SK-N-MC (cell line): ENCODE measurements at regions not wholly inside any gene's neighbourhood (a gene's known extent, or its start where the extent isn't known, plus 50 kb on each side); places are given as distances from the start of the nearest gene placed in this dataset.

ENCODE experiments used
- EZH2 ChIP-seq: fragments of 200-600 bp; sonication (generic); IDR thresholded peaks from one replicate; pipeline ENCODE4 v1.6.1; 2017; ENCODE audit warnings: antibody characterized with exemption
- FOXP2 ChIP-seq: optimal IDR thresholded peaks from 2 replicates; pipeline ENCODE3; 2011; ENCODE audit warnings: mild to moderate bottlenecking, moderate library complexity; ENCODE audit not compliant: insufficient read depth; ENCODE audit errors: extremely low read length, control extremely low read depth
- POLR2AphosphoS5 ChIP-seq: IDR thresholded peaks from 2 replicates; pipeline ENCODE4 v1.6.1; 2012; ENCODE audit warnings: mild to moderate bottlenecking, low read depth, low read length, borderline replicate concordance

- TF ChIP-seq EZH2 (no peak), POLR2AphosphoS5 (no peak), FOXP2 (no peak)
Measured at GRCh38 chr11:106202935-106203620, 125.6 kb downstream of the AASDHPPT start.
